Hepatocyte (in vitro differentiated cells): ENCODE measurements at regions not wholly inside any gene's neighbourhood (a gene's known extent, or its start where the extent isn't known, plus 50 kb on each side); places are given as distances from the start of the nearest gene placed in this dataset.

Experiments used
- CTCF ChIP-seq: fragments of 200-600 bp; sonication (generic); IDR thresholded peaks from 2 replicates; pipeline ENCODE4 v1.5.1; 2016; ENCODE audit warnings: antibody characterized with exemption, mild to moderate bottlenecking; ENCODE audit not compliant: poor library complexity
- EZH2phosphoT487 ChIP-seq: fragments of 200-600 bp; sonication (generic); IDR thresholded peaks from one replicate; pipeline ENCODE4 v1.6.1; 2018; ENCODE audit warnings: antibody characterized with exemption, mild to moderate bottlenecking, low read depth, moderate library complexity; ENCODE audit not compliant: unreplicated experiment, severe bottlenecking

GRCh38 chr12:63018273-63018672 is 83.3 kb upstream of the PPM1H start:
- TF ChIP-seq CTCF (no peak), EZH2phosphoT487 (no peak)
